ENCODE measurements at regions not wholly inside any gene's neighbourhood (a gene's known extent, or its start where the extent isn't known, plus 50 kb on each side); places are given as distances from the start of the nearest gene placed in this dataset.

DNA sequence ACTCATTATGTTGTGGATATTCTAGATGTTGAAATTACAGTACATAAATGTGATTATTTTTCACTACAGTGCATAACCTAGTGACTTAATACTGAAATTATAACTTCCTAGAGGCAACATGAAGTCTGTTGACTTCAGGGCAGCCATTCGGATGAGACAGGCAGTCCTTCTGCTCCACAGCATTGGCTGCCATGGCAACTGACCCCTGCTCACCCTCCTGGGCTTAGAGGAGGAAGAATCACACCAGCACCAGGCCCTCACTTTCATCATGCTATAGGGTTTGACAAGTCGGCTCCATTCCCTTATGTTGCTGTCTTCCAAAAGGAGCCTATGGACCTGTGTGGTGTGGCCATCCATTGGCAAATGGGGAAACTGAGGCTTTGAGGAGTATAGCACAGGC, 233.5 kb upstream of the TMEM132C start:
- TF ChIP-seq EZH2 (IDR thresholded peaks at IDR 0.05; ENCODE audit: insufficient read depth, poor library complexity, severe bottlenecking) (no peak), EZH2phosphoT487 (IDR thresholded peaks at IDR 0.05; ENCODE audit: insufficient read depth, low read depth) (no peak)

All from GM23248 (cell line).